ENCODE measurements at regions not wholly inside any gene's neighbourhood (a gene's known extent, or its start where the extent isn't known, plus 50 kb on each side); places are given as distances from the start of the nearest gene placed in this dataset.
A peak's percentile ranks its signal among the peaks of the same experiment; 100 is the strongest.

- no peak overlapping the region for H3K4me2 ChIP-seq
- H3K4me1 ChIP-seq (ENCODE audit: insufficient read depth): peaks cover 7% of the 10 kb centered on the region; the same call in 1 of the 2 replicates
- H3K27ac ChIP-seq (ENCODE audit: low read depth): no peak overlapping the region
- DNase-seq (ENCODE audit: low spot score) (no peak), ATAC-seq (no peak)
- no peaks in the 10 kb centered on the region for H3K27me3 ChIP-seq (ENCODE audit: insufficient read depth)
- H3K36me3 ChIP-seq (ENCODE audit: insufficient read depth): no peaks in the 10 kb centered on the region
- no peaks in the 10 kb centered on the region for H3F3A ChIP-seq (replicated peaks; ENCODE audit: low read depth)
- no peaks in the 10 kb centered on the region for H3K9me2 ChIP-seq (ENCODE audit: insufficient read depth)
- H2AFZ ChIP-seq: 0 out of 2 replicates have a peak overlapping the region, but pooled peaks have one; percentile 47
- Mint-ChIP-seq H3K4me3 (no peak overlapping the region), H3K27ac (no peak overlapping the region), H3K36me3 (ENCODE audit: low read depth) (no peaks in the 10 kb centered on the region), H3K27me3 (ENCODE audit: insufficient read depth, low read depth, poor library complexity) (peaks cover 6% of the 10 kb centered on the region), H3K4me1 (peaks cover 5% of the 10 kb centered on the region), H3K9me3 (no peaks in the 10 kb centered on the region)
- no peaks in the 10 kb centered on the region for H3K79me2 ChIP-seq (replicated peaks; ENCODE audit: insufficient read depth)
- H4K20me1 ChIP-seq (replicated peaks; ENCODE audit: insufficient read depth): no peaks in the 10 kb centered on the region
- TF ChIP-seq CREB1 (CRISPR knock-in tag; IDR thresholded peaks at IDR 0.05; ENCODE audit: low read depth) (no peak), NANOG (IDR thresholded peaks at IDR 0.05; ENCODE audit: borderline replicate concordance) (no peak), EZH2 (IDR thresholded peaks at IDR 0.05; ENCODE audit: low read depth, unreplicated experiment) (no peak), REST (IDR thresholded peaks at IDR 0.05; ENCODE audit: unreplicated experiment) (no peak), JUNB (IDR thresholded peaks at IDR 0.05; ENCODE audit: unreplicated experiment) (no peak), ZNF331 (CRISPR knock-in tag; IDR thresholded peaks at IDR 0.05; ENCODE audit: low read depth) (no peak), ZNF462 (CRISPR knock-in tag; IDR thresholded peaks at IDR 0.05) (no peak), ZNF114 (CRISPR knock-in tag; IDR thresholded peaks at IDR 0.05) (no peak), EZH2phosphoT487 (IDR thresholded peaks at IDR 0.05; ENCODE audit: unreplicated experiment) (no peak), STAT1 (IDR thresholded peaks at IDR 0.05; ENCODE audit: unreplicated experiment) (no peak), POLR2AphosphoS5 (IDR thresholded peaks at IDR 0.05; ENCODE audit: low read depth) (no peak)
- TF ChIP-seq, protein P1, sequence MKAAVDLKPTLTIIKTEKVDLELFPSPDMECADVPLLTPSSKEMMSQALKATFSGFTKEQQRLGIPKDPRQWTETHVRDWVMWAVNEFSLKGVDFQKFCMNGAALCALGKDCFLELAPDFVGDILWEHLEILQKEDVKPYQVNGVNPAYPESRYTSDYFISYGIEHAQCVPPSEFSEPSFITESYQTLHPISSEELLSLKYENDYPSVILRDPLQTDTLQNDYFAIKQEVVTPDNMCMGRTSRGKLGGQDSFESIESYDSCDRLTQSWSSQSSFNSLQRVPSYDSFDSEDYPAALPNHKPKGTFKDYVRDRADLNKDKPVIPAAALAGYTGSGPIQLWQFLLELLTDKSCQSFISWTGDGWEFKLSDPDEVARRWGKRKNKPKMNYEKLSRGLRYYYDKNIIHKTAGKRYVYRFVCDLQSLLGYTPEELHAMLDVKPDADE (IDR thresholded peaks at IDR 0.05): no peak
- TF ChIP-seq, protein P2, sequence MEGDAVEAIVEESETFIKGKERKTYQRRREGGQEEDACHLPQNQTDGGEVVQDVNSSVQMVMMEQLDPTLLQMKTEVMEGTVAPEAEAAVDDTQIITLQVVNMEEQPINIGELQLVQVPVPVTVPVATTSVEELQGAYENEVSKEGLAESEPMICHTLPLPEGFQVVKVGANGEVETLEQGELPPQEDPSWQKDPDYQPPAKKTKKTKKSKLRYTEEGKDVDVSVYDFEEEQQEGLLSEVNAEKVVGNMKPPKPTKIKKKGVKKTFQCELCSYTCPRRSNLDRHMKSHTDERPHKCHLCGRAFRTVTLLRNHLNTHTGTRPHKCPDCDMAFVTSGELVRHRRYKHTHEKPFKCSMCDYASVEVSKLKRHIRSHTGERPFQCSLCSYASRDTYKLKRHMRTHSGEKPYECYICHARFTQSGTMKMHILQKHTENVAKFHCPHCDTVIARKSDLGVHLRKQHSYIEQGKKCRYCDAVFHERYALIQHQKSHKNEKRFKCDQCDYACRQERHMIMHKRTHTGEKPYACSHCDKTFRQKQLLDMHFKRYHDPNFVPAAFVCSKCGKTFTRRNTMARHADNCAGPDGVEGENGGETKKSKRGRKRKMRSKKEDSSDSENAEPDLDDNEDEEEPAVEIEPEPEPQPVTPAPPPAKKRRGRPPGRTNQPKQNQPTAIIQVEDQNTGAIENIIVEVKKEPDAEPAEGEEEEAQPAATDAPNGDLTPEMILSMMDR (conservative IDR thresholded peaks at IDR 0.05; ENCODE audit: low read depth in 2 of 2): no peak
- H3K4me3 ChIP-seq: no peak overlapping the region
These were observed 509.1 kb downstream of the SHQ1 start for GRCh38 chr3:72338942-72339669.
